ENCODE measurements at regions not wholly inside any gene's neighbourhood (a gene's known extent, or its start where the extent isn't known, plus 50 kb on each side); places are given as distances from the start of the nearest gene placed in this dataset.

DNA sequence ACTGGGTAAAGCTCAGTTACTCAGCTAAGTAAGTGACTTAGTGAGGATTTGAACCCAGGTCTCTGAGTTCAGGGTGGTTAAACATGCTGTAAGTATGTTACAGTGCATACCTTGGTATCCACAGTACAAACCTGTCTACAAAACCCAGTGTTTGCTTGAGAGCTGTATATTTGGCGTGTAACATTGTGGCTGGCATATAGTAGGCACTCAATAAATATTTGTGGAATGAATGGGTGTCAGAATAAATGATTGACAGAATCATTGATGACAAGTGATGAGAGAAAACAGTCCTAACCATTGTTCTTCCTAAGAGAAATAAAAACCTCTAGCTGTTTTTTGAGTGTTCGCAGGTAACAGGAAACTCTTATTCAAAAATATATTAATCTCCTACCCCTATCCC lies 79.7 kb upstream of the BCOR start:
- H3K4me3 ChIP-seq (ENCODE audit: low read length), result peak overlapping the region; percentile 66
- DNase-seq, result no peak
- no CpG with 5 or more reads among the region's 2 CpGs for WGBS (ENCODE audit: insufficient coverage, low lambda C conversion rate)
- H3K4me1 ChIP-seq (ENCODE audit: control insufficient read depth, insufficient read depth, low read length), result peaks cover 31% of the 10 kb centered on the region
- no peaks in the 10 kb centered on the region for H3K9me3 ChIP-seq (ENCODE audit: control insufficient read depth, low read depth, low read length)
- H3K27ac ChIP-seq (ENCODE audit: low read length), result peak overlapping the region; percentile 99
- H3K27me3 ChIP-seq (ENCODE audit: control insufficient read depth, insufficient read depth, low read length), result no peaks in the 10 kb centered on the region
- no peaks in the 10 kb centered on the region for H3K36me3 ChIP-seq (ENCODE audit: control insufficient read depth, insufficient read depth, low read length)

GRCh38 chrX:40177117-40177430 lies 79.3 kb upstream of the BCOR start:
- DNase-seq, result no peak
- Histone ChIP-seq H3K4me3 (ENCODE audit: low read length) (peak overlapping the region; percentile 66), H3K36me3 (ENCODE audit: control insufficient read depth, insufficient read depth, low read length) (no peaks in the 10 kb centered on the region), H3K27me3 (ENCODE audit: control insufficient read depth, insufficient read depth, low read length) (no peaks in the 10 kb centered on the region), H3K27ac (ENCODE audit: low read length) (peak overlapping the region; percentile 99), H3K4me1 (ENCODE audit: control insufficient read depth, insufficient read depth, low read length) (peaks cover 31% of the 10 kb centered on the region), H3K9me3 (ENCODE audit: control insufficient read depth, low read depth, low read length) (no peaks in the 10 kb centered on the region)
- WGBS (ENCODE audit: insufficient coverage, low lambda C conversion rate), result no CpG with 5 or more reads among the region's 14 CpGs

DNA sequence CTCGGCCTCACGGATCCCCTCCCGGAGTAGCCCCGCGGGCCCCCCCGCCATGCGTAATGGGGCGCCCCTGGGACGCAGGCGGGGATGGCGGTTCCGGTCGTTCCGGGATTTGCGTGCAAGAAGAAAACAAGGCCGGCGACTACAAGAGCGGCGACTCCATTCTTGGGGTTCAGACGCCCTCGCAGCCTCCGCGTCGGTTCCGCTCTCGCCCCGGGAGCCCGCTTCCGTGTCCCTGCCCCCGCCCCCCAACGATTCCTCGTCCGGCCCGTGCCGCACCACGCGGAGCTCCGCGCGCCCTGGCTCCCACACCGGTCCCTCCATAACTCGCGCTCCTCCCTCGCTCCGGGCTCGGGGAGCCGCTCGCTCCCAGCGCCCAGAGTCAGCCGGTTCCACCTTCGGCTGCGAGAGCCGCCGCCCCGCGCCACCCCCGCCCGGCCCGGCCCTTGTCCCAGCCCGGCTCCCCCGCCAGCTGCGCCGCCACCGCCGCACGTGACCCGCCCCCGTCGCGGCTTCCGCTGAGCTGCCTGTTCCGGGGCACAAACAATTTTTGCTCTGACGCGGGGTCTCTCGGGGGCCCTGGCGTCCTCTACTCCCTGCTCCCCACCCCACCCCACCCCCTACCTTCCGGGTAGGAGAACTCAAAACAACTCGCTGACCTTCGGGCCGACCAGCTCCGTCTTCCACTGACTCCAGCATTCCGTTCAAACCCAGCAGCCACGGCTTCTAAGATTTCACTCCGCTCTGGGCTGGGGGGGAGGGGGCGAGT lies 78.8 kb upstream of the BCOR start:
- Histone ChIP-seq H3K27ac (ENCODE audit: low read length) (peak overlapping the region; percentile 99), H3K36me3 (ENCODE audit: control insufficient read depth, insufficient read depth, low read length) (no peaks in the 10 kb centered on the region), H3K4me1 (ENCODE audit: control insufficient read depth, insufficient read depth, low read length) (peaks cover 31% of the 10 kb centered on the region), H3K9me3 (ENCODE audit: control insufficient read depth, low read depth, low read length) (no peaks in the 10 kb centered on the region), H3K27me3 (ENCODE audit: control insufficient read depth, insufficient read depth, low read length) (no peaks in the 10 kb centered on the region), H3K4me3 (ENCODE audit: low read length) (peak overlapping the region; percentile 66)
- no CpG with 5 or more reads among the region's 85 CpGs for WGBS (ENCODE audit: insufficient coverage, low lambda C conversion rate)
- peak in 1 of 2 donors; percentile 76 for DNase-seq

DNA sequence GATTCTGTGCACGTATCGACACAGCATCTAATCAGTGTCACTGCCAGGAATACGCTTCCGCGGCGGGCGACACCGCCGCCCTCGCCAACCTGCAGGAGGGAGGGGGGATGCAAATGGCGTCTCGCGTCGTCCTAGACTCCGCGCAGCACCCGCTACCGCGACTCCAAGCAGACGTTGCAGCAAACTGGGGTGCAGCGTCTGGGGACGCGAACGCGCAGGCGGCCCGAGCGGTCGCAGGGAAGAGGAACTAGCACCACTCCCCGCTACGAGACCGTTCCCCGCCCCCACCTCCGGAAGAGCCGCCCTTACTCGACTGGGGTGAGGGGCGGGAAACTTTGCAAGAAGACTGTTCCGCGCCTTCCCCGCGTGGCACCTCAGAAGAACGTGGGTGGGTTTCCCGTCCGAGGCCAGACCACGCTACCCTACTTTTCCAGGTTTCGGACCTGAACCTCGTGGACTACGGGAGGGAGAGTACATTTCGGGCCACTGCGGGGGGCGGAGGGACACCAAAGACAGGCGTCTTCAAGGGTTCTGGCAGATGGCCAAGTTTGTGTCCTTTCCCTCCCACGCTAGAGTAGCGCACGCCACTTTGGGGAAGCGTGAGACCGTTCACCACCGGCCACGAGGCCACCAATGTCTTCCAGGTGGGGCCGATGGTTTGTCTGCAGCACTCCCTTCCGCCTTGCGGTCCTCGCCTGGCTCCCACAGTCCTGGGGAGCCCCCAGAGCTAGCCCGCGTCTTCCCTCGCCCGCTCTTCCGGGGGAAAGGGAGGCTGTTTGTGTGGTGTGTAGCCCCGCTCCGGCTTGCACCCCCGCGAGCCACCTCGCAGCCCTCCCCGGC lies 78.0 kb upstream of the BCOR start:
- Histone ChIP-seq H3K9me3 (ENCODE audit: control insufficient read depth, low read depth, low read length) (no peaks in the 10 kb centered on the region), H3K27ac (ENCODE audit: low read length) (peak overlapping the region; percentile 99), H3K4me1 (ENCODE audit: control insufficient read depth, insufficient read depth, low read length) (peaks cover 38% of the 10 kb centered on the region), H3K4me3 (ENCODE audit: low read length) (peak overlapping the region; percentile 66), H3K36me3 (ENCODE audit: control insufficient read depth, insufficient read depth, low read length) (no peaks in the 10 kb centered on the region), H3K27me3 (ENCODE audit: control insufficient read depth, insufficient read depth, low read length) (no peaks in the 10 kb centered on the region)
- peak in 1 of 2 donors; percentile 89 for DNase-seq
- WGBS (ENCODE audit: insufficient coverage, low lambda C conversion rate), result no CpG with 5 or more reads among the region's 74 CpGs

GRCh38 chrX:40174854-40175510 lies 77.2 kb upstream of the BCOR start:
- H3K27ac ChIP-seq (ENCODE audit: low read length), result peak overlapping the region; percentile 99
- WGBS (ENCODE audit: insufficient coverage, low lambda C conversion rate), result no CpG with 5 or more reads among the region's 53 CpGs
- H3K36me3 ChIP-seq (ENCODE audit: control insufficient read depth, insufficient read depth, low read length), result no peaks in the 10 kb centered on the region
- H3K4me1 ChIP-seq (ENCODE audit: control insufficient read depth, insufficient read depth, low read length), result peaks cover 38% of the 10 kb centered on the region
- peak in 1 of 2 donors; percentile 52 for DNase-seq
- peak overlapping the region; percentile 66 for H3K4me3 ChIP-seq (ENCODE audit: low read length)
- no peaks in the 10 kb centered on the region for H3K27me3 ChIP-seq (ENCODE audit: control insufficient read depth, insufficient read depth, low read length)
- H3K9me3 ChIP-seq (ENCODE audit: control insufficient read depth, low read depth, low read length), result no peaks in the 10 kb centered on the region

DNA sequence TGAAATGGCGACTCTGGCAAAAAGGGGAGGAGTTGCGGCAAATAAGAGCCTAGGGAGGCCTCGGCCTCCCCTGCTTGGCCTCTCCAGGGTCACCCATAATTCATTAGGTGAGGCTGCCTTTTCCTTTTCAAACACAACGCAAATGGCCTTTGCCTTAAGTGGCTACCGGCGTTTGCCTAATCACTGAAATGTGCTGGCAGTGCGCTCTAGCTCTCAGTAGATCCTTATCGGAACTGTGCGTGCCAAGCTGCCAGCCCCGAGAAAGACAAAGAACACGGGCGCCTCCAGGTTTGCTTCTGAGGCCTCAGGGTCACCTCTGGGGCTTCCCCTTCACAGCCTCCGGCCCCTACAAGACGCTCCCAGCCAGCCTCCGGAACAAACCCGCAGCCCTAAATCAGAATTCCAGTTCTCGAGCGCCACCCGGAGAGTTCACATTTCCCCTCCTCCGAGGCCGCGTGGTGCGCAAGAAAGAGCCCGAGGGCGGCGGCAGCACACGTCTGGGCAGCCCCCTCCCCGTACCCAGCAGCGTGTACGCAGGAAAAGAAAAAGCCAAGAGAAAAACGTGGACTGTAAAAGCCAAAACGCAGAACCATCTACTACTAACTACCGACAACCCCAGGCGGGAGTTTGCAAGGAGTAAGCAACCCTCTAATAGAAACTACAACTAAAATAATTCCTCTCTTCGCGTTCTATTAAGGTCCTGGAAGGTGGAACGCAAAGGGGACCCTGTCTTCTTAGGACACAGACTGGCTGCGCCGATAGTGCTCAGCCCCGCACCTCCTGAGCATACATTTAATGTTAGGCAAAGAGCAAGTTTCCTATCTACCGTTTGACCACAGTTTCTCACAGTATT lies 76.5 kb upstream of the BCOR start:
- Histone ChIP-seq H3K27me3 (ENCODE audit: control insufficient read depth, insufficient read depth, low read length) (no peaks in the 10 kb centered on the region), H3K4me1 (ENCODE audit: control insufficient read depth, insufficient read depth, low read length) (peaks cover 43% of the 10 kb centered on the region), H3K36me3 (ENCODE audit: control insufficient read depth, insufficient read depth, low read length) (no peaks in the 10 kb centered on the region), H3K9me3 (ENCODE audit: control insufficient read depth, low read depth, low read length) (no peaks in the 10 kb centered on the region), H3K27ac (ENCODE audit: low read length) (peak overlapping the region; percentile 99), H3K4me3 (ENCODE audit: low read length) (peak overlapping the region; percentile 66)
- WGBS (ENCODE audit: insufficient coverage, low lambda C conversion rate), result no CpG with 5 or more reads among the region's 41 CpGs
- peak in 1 of 2 donors; percentile 61 for DNase-seq

DNA sequence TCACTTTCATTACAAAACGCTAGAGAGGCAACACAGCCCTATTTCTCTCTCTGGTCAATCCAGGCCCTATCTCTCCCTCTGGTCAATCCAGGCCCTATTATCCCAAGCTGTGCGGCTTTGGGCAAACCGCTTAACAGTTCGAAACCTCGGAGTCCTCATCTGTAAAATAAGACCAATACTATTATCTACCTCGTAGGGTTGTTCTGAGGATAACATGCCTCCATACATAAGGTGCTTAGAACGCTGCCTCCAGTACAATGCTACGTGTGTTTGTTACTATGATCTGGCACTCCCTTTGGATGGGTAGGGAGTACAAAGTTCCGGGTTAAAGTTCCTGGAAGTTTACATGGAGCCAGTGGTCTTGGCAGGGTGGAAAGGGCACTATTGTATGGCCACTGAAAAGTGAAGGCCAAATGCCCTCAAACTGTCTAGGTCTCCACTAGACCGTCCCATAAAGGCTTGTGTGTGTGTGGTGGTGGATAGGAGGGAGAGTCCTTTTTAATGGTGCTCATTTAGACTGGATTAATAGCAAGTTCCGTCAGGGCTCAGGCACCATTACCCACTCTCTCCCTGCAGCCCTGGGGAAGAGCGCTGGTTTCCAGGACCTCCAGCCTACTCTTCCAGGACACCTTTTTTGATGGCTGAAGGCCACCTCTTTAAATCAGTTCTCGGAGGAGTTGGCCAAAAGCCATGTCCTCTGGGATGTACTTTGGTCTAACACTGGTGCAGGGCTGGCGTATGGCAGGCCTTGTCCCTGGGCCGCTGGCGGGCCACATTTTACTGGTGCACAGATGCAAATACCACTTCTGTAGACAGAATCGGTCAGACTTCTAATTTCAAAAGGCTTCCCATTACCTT lies 75.6 kb upstream of the BCOR start:
- Histone ChIP-seq H3K36me3 (ENCODE audit: control insufficient read depth, insufficient read depth, low read length) (no peaks in the 10 kb centered on the region), H3K4me1 (ENCODE audit: control insufficient read depth, insufficient read depth, low read length) (peaks cover 47% of the 10 kb centered on the region), H3K4me3 (ENCODE audit: low read length) (no peak overlapping the region), H3K27ac (ENCODE audit: low read length) (peak overlapping the region; percentile 99), H3K9me3 (ENCODE audit: control insufficient read depth, low read depth, low read length) (no peaks in the 10 kb centered on the region), H3K27me3 (ENCODE audit: control insufficient read depth, insufficient read depth, low read length) (no peaks in the 10 kb centered on the region)
- no CpG with 5 or more reads among the region's 17 CpGs for WGBS (ENCODE audit: insufficient coverage, low lambda C conversion rate)
- peak in 1 of 2 donors; percentile 42 for DNase-seq

- no CpG with 5 or more reads among the region's 60 CpGs for WGBS (ENCODE audit: insufficient coverage, low lambda C conversion rate)
- H3K27ac ChIP-seq (ENCODE audit: low read length), result peak overlapping the region; percentile 72
Observed at GRCh38 chrX:40172401-40173142, 74.8 kb upstream of the BCOR start.

More at GRCh38 chrX:40172401-40173142, 74.8 kb upstream of the BCOR start:
- Histone ChIP-seq H3K36me3 (ENCODE audit: control insufficient read depth, insufficient read depth, low read length) (no peaks in the 10 kb centered on the region), H3K27me3 (ENCODE audit: control insufficient read depth, insufficient read depth, low read length) (no peaks in the 10 kb centered on the region), H3K9me3 (ENCODE audit: control insufficient read depth, low read depth, low read length) (no peaks in the 10 kb centered on the region), H3K4me1 (ENCODE audit: control insufficient read depth, insufficient read depth, low read length) (peaks cover 51% of the 10 kb centered on the region), H3K4me3 (ENCODE audit: low read length) (peak overlapping the region; percentile 53)
- DNase-seq, result no peak

Measured in large intestine (tissue), 3 donors.